Neuronal stem cell (in vitro differentiated cells): ENCODE measurements at regions not wholly inside any gene's neighbourhood (a gene's known extent, or its start where the extent isn't known, plus 50 kb on each side); places are given as distances from the start of the nearest gene placed in this dataset.

ENCODE experiments used
- DNase-seq: peaks from one replicate; pipeline ENCODE4 v3.0.0-alpha.2; 2013; ENCODE audit warnings: low spot score
- H2AFZ ChIP-seq: one replicate; pipeline ENCODE4 v1.6.1; 2013; ENCODE audit warnings: mild to moderate bottlenecking, low read length, inconsistent platforms
- H2AK5ac ChIP-seq: 2 replicates; pipeline ENCODE4 v1.6.1; 2013; ENCODE audit warnings: low read depth, mild to moderate bottlenecking, inconsistent platforms, low read length, moderate library complexity, mixed read lengths
- H2BK120ac ChIP-seq: 2 replicates; pipeline ENCODE4 v1.6.1; 2013; ENCODE audit warnings: low read depth, mild to moderate bottlenecking, inconsistent platforms, low read length, moderate library complexity, mixed read lengths
- H2BK12ac ChIP-seq: one replicate; pipeline ENCODE4 v1.6.1; 2013; ENCODE audit warnings: low read length, inconsistent platforms
- H2BK15ac ChIP-seq: 2 replicates; pipeline ENCODE4 v1.6.1; 2013; ENCODE audit warnings: mild to moderate bottlenecking, low read length, inconsistent platforms, mixed read lengths
- H2BK5ac ChIP-seq: one replicate; pipeline ENCODE4 v1.6.1; 2013; ENCODE audit warnings: inconsistent platforms, mild to moderate bottlenecking, low read length, moderate library complexity
- H3K14ac ChIP-seq: one replicate; pipeline ENCODE4 v1.6.1; 2013; ENCODE audit warnings: low read length, inconsistent platforms
- H3K18ac ChIP-seq: 2 replicates; pipeline ENCODE4 v1.6.1; 2013; ENCODE audit warnings: low read length, inconsistent platforms
- H3K23ac ChIP-seq: 2 replicates; pipeline ENCODE4 v1.6.1; 2013; ENCODE audit warnings: low read depth, mild to moderate bottlenecking, mixed read lengths, low read length, inconsistent platforms; ENCODE audit not compliant: poor library complexity
- H3K27ac ChIP-seq: replicated peaks from 3 replicates; pipeline ENCODE4 v1.5.1; 2013; ENCODE audit warnings: low read length, inconsistent platforms
- H3K27me3 ChIP-seq, 3 experiments: 2 replicates each; pipeline ENCODE4 v1.6.1; 2013; ENCODE audit warnings: low read length in 3 of 3, mild to moderate bottlenecking in 2 of 3, inconsistent platforms in 1 of 3, low read depth in 1 of 3, mixed read lengths in 1 of 3, moderate library complexity in 1 of 3; ENCODE audit not compliant: control insufficient read depth in 3 of 3, insufficient read depth in 3 of 3
- H3K36me3 ChIP-seq, 2 donors: replicated peaks in 1 of 2; 2 replicates each; pipeline ENCODE4 v1.6.1; 2013; ENCODE audit warnings: low read length in 2 of 2; ENCODE audit not compliant: control insufficient read depth in 2 of 2, insufficient read depth in 2 of 2
- H3K4ac ChIP-seq: 2 replicates; pipeline ENCODE4 v1.6.1; 2013; ENCODE audit warnings: inconsistent platforms, mild to moderate bottlenecking, low read length, moderate library complexity
- H3K4me1 ChIP-seq, 2 donors: 1 replicate in 1 of 2; 2 replicates in 1 of 2; pipeline ENCODE4 v1.6.1; 2013; ENCODE audit warnings: low read length in 2 of 2, low read depth in 1 of 2; ENCODE audit not compliant: control insufficient read depth in 2 of 2, insufficient read depth in 1 of 2
- H3K4me2 ChIP-seq: one replicate; pipeline ENCODE4 v1.6.1; 2013; ENCODE audit warnings: mild to moderate bottlenecking, low read length, inconsistent platforms; ENCODE audit not compliant: insufficient read depth, poor library complexity, severe bottlenecking
- H3K4me3 ChIP-seq, 2 donors: 2 replicates each; pipeline ENCODE4 v1.5.1; 2013; ENCODE audit warnings: low read length in 2 of 2, mild to moderate bottlenecking in 2 of 2, inconsistent platforms in 1 of 2, moderate library complexity in 1 of 2
- H3K79me1 ChIP-seq: one replicate; pipeline ENCODE4 v1.6.1; 2013; ENCODE audit warnings: low read depth, mild to moderate bottlenecking, inconsistent platforms, low read length, moderate library complexity
- H3K9ac ChIP-seq: one replicate; pipeline ENCODE4 v1.6.1; 2013; ENCODE audit warnings: mild to moderate bottlenecking, low read depth, low read length, inconsistent platforms; ENCODE audit not compliant: poor library complexity
- H3K9me3 ChIP-seq, 2 donors: replicated peaks in 1 of 2; 2 replicates each; pipeline versions ENCODE3 to v1.6.1; 2013; ENCODE audit warnings: low read length in 2 of 2, mild to moderate bottlenecking in 2 of 2, inconsistent platforms in 1 of 2, low read depth in 1 of 2, mixed read lengths in 1 of 2, moderate library complexity in 1 of 2; ENCODE audit not compliant: control insufficient read depth in 2 of 2, insufficient read depth in 1 of 2
- H4K8ac ChIP-seq: one replicate; pipeline ENCODE4 v1.6.1; 2013; ENCODE audit warnings: low read depth, mild to moderate bottlenecking, inconsistent platforms, low read length, moderate library complexity
- H4K91ac ChIP-seq: one replicate; pipeline ENCODE4 v1.6.1; 2013; ENCODE audit warnings: low read length, low read depth, mild to moderate bottlenecking, inconsistent platforms; ENCODE audit not compliant: poor library complexity
- WGBS, 2 donors: extraction: QIAGEN DNeasy Blood & Tissue Kit; methylation state at CpG; one replicate each; pipeline ENCODE4 v1.1.7; 2013; ENCODE audit warnings: missing lambda C conversion rate in 2 of 2, mixed read lengths in 1 of 2; ENCODE audit not compliant: insufficient read length in 2 of 2, insufficient replicate concordance in 1 of 2; ENCODE audit errors: extremely low coverage in 2 of 2; 5-methylcytosine and 5-hydroxymethylcytosine counted together

GRCh38 chr21:14657241-14658008, 111.3 kb upstream of the SAMSN1 start:
- no peak overlapping the region for H3K27ac ChIP-seq
- no CpG with 5 or more reads among the region's 10 CpGs for WGBS, 2 donors

GRCh38 chr21:14646893-14647292, 100.8 kb upstream of the SAMSN1 start:
- Histone ChIP-seq H3K27me3 (no peaks in the 10 kb centered on the region), H3K4me3 (no peak overlapping the region), H2AK5ac (no peak overlapping the region), H2BK12ac (no peak overlapping the region), H3K9me3 (no peaks in the 10 kb centered on the region), H2AFZ (no peak overlapping the region), H3K4me2 (no peak overlapping the region), H3K27ac (no peak overlapping the region), H3K36me3 (no peaks in the 10 kb centered on the region), H3K79me1 (no peaks in the 10 kb centered on the region), H3K4me1 (no peaks in the 10 kb centered on the region), H4K8ac (no peak overlapping the region), H3K14ac (no peak overlapping the region), H3K9ac (no peak overlapping the region), H3K18ac (no peak overlapping the region), H3K23ac (no peak overlapping the region), H2BK5ac (no peak overlapping the region), H4K91ac (no peak overlapping the region), H2BK15ac (no peak overlapping the region), H2BK120ac (no peak overlapping the region), H3K4ac (no peak overlapping the region)
- no peak for DNase-seq
- WGBS, 2 donors: no CpG with 5 or more reads among the region's 1 CpG

More at GRCh38 chr21:14657241-14658008, 111.3 kb upstream of the SAMSN1 start:
- Histone ChIP-seq H3K4me2 (no peak overlapping the region), H3K4me1 (no peaks in the 10 kb centered on the region), H2BK5ac (no peak overlapping the region), H2BK120ac (no peak overlapping the region), H3K9ac (no peak overlapping the region), H2BK15ac (no peak overlapping the region), H4K91ac (no peak overlapping the region), H2AFZ (no peak overlapping the region), H3K27me3 (no peaks in the 10 kb centered on the region), H3K9me3 (no peaks in the 10 kb centered on the region), H3K4me3 (no peak overlapping the region), H3K23ac (no peak overlapping the region), H4K8ac (no peak overlapping the region), H3K79me1 (no peaks in the 10 kb centered on the region), H3K14ac (no peak overlapping the region), H3K36me3 (no peaks in the 10 kb centered on the region), H3K4ac (no peak overlapping the region), H2BK12ac (no peak overlapping the region), H2AK5ac (no peak overlapping the region), H3K18ac (no peak overlapping the region)
- DNase-seq: no peak

GRCh38 chr21:14645702-14646101, 99.6 kb upstream of the SAMSN1 start:
- Histone ChIP-seq H2BK15ac (no peak overlapping the region), H3K14ac (no peak overlapping the region), H3K23ac (no peak overlapping the region), H2BK12ac (no peak overlapping the region), H4K8ac (no peak overlapping the region), H3K9ac (no peak overlapping the region), H2BK120ac (no peak overlapping the region), H2AFZ (no peak overlapping the region), H3K18ac (no peak overlapping the region), H3K4me3 (no peak overlapping the region), H3K36me3 (no peaks in the 10 kb centered on the region), H3K9me3 (no peaks in the 10 kb centered on the region), H2AK5ac (no peak overlapping the region), H3K4ac (no peak overlapping the region), H3K27me3 (no peaks in the 10 kb centered on the region), H3K4me2 (no peak overlapping the region), H4K91ac (no peak overlapping the region), H2BK5ac (no peak overlapping the region), H3K79me1 (no peaks in the 10 kb centered on the region), H3K27ac (no peak overlapping the region), H3K4me1 (no peaks in the 10 kb centered on the region)
- WGBS, 2 donors: no CpG with 5 or more reads among the region's 4 CpGs
- DNase-seq: no peak

- H3K9ac ChIP-seq: no peak overlapping the region
- H2AK5ac ChIP-seq: no peak overlapping the region
- H4K8ac ChIP-seq: no peak overlapping the region
- H3K27me3 ChIP-seq: no peaks in the 10 kb centered on the region
- no peak overlapping the region for H2BK5ac ChIP-seq
- no peak overlapping the region for H3K14ac ChIP-seq
- no peak overlapping the region for H2BK12ac ChIP-seq
- no peaks in the 10 kb centered on the region for H3K9me3 ChIP-seq
- no peak overlapping the region for H3K4me3 ChIP-seq
- no peak overlapping the region for H2BK120ac ChIP-seq
- H3K79me1 ChIP-seq: no peaks in the 10 kb centered on the region
- no peak overlapping the region for H3K4me2 ChIP-seq
- H3K23ac ChIP-seq: no peak overlapping the region
- no peak overlapping the region for H3K27ac ChIP-seq
- H3K4me1 ChIP-seq: no peaks in the 10 kb centered on the region
- H2BK15ac ChIP-seq: no peak overlapping the region
- no peaks in the 10 kb centered on the region for H3K36me3 ChIP-seq
- no peak overlapping the region for H2AFZ ChIP-seq
- H3K18ac ChIP-seq: no peak overlapping the region
- no peak overlapping the region for H3K4ac ChIP-seq
- no peak overlapping the region for H4K91ac ChIP-seq
- no CpG with 5 or more reads among the region's 1 CpG for WGBS, 2 donors
- DNase-seq: no peak
Measured at GRCh38 chr21:14632359-14632758, 86.2 kb upstream of the SAMSN1 start.
